Dermis microvascular lymphatic vessel endothelial cell (primary cell): ENCODE measurements at regions not wholly inside any gene's neighbourhood (a gene's known extent, or its start where the extent isn't known, plus 50 kb on each side); places are given as distances from the start of the nearest gene placed in this dataset.
"Not testable (repeated sequence)": the region's sequence is repeated elsewhere in the genome, so short reads cannot be mapped to it uniquely, and the experiment has no call there.

ENCODE experiments used
- DNase-seq, 2 donors: peaks; one replicate each; pipeline versions ENCODE4 v3.0.0 to v3.0.0-alpha.2; 2010; ENCODE audit warnings: low read depth in 2 of 2

- no peak for DNase-seq
Observed at GRCh38 chr15:81777546-81777945, 268.3 kb downstream of the MEX3B start.

GRCh38 chr15:81776976-81777375 lies 268.8 kb downstream of the MEX3B start:
- no peak for DNase-seq

- not testable (repeated sequence) for DNase-seq
Observed at GRCh38 chr15:81775779-81776178, 270.0 kb downstream of the MEX3B start.

DNA sequence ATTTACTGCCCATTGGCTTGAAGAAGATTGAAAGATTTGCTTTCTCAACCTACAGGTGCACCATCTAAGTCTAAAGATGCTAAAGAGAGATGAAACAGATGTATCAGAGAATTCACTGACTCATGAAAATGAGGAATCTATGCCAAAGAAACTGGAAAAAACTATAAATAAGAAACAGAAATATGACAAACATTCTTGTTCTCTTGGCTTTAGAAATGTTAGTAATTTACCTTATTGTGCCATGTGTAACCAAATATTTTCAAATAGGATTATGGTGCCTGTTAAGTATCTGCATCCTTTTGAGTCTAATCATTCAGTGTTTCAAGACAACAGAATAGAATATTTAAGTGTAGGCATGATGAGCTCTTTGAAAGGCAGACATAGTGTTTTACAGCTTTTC lies 271.5 kb downstream of the MEX3B start:
- no peak for DNase-seq

GRCh38 chr15:81768773-81769172 lies 277.0 kb downstream of the MEX3B start:
- no peak for DNase-seq

DNA sequence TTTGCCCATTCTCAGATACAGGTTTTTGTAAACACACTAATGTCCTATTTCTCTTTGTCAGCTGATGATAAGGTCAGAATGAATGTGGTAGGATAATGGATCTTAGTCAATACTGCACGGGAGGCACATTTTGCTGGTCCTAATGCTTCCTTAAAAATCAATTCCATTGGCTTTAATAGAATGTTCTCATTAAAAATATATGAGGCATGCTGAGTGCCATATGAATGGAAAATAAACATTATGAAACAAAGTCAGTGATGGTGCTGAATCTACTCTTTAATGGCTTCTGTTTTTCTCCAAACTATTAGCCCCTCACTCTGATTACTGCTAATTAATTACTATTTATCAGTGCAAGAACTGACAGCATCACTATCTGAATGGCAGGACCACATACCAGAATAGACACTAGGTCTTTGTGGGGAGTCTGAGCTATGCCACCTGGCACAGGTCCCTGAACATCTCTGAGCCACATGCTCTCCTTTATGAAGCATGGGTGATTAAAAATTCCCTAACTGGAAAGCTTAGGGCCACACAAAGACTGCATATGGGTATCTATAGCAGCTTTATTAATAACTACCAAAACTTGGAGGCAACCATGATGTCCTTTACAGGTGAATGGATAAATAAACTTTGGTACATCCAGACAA lies 278.9 kb downstream of the MEX3B start:
- DNase-seq, result no peak

- DNase-seq, result no peak
Observed at GRCh38 chr15:81765816-81766215, 280.0 kb downstream of the MEX3B start.

- no peak for DNase-seq
Observed at GRCh38 chr15:81763304-81763703, 282.5 kb downstream of the MEX3B start.

DNA sequence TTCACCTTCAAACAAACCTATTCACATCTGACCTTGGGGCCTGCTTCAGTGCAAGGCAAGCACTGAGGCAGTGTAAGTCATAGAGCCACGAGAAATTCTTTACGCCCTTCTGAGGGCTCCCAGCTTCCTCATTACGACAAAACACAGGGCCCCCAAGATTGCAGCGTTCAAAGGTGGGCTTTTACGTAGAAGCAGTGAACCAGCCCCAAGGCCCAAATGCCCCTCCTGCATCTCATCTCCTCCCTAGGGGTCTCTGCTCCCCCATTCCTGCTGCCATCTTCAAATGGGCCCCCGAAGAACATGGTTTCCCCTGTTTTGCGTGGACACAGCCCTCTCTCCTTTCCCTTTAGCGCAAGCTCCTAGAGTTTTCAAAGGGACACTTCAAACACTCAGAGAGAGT lies 285.1 kb downstream of the MEX3B start:
- DNase-seq, result no peak

DNA sequence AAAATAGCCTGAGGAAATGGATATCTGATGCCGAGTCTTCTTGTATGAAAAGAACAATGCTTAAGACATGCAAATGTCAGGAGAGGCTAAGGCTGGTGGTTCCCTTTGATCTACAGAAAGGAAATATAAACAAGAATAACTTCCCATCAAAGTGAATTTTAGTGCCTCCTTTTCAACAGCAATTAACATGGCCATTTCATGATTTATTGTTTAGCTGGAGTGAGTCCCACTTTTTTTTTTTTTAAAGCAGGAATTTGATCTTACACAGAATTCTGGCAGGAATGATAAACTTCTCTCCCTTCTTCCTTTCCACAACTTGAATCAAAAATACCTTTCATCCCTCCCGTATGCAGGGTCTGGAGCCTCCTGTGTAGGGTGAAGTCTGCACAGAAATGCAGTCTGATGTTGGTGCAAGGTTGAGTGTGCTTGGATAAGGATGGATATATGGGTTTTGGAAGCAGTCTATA lies 287.0 kb downstream of the MEX3B start:
- no peak for DNase-seq

- no peak for DNase-seq
Observed at GRCh38 chr15:81755626-81756025, 290.2 kb downstream of the MEX3B start.

DNA sequence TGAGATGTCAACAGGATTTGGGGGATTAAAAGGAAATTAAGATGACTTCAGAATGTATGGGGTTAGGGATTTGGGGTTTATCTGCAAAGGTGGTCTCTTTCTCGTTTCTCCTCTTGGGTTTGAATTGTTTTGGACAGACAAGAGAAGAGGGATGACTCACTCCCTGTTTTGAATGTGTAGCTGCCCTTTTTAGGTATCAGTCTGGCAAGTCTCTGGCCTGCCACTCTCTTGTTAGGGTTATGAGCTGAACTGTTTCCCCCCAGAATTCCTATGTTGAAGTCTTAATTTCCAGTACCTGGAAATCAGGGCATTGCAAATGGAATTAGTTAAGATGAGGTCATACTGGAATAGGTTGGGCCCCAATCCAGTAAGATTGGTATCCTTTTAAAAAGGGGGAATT lies 291.7 kb downstream of the MEX3B start:
- no peak for DNase-seq

DNA sequence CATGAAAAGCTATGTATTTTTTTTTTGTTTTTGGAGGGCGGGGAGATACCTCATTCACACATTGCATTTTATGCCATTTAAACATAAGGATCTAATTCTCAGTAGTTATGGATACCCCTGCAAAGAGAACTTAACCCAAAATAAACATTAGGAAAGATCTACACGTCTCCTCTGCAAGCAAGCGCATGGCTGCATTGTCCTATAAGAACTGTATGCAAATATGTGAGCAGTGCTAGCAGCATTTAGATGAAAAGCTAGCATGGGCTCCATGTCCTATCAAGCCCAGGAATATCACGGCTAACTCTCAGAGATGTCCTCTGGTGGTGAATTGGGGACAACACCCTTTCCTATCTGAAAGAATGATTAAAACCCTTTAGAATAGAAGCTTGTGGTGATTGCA lies 292.8 kb downstream of the MEX3B start:
- no peak for DNase-seq

DNA sequence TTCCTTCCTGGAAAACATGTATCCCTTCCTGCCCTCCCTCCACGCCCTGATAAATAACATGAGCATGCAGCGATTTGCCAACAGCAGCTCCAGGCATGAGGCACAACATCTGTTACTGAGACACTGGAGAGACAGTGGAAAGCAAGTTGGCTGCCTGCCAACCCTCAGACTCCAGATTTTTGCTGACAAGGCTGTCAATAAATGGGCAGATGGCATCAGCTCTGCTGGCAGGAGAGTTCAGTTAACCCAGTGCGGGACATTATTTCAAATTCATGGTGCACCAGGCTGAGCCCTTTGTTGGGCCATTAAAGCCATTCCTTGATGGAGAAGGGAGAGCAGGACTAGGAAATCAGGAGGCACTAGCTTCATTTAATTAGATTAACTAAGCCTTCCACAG lies 293.3 kb downstream of the MEX3B start:
- DNase-seq, result peak; percentile 5 to 31

GRCh38 chr15:81751816-81752545 lies 293.8 kb downstream of the MEX3B start:
- no peak for DNase-seq

GRCh38 chr15:81751256-81751655 lies 294.6 kb downstream of the MEX3B start:
- DNase-seq, result no peak

GRCh38 chr15:81749716-81750375 lies 296.0 kb downstream of the MEX3B start:
- no peak for DNase-seq

- DNase-seq, result no peak
Observed at GRCh38 chr15:81747482-81747881, 298.3 kb downstream of the MEX3B start.

DNA sequence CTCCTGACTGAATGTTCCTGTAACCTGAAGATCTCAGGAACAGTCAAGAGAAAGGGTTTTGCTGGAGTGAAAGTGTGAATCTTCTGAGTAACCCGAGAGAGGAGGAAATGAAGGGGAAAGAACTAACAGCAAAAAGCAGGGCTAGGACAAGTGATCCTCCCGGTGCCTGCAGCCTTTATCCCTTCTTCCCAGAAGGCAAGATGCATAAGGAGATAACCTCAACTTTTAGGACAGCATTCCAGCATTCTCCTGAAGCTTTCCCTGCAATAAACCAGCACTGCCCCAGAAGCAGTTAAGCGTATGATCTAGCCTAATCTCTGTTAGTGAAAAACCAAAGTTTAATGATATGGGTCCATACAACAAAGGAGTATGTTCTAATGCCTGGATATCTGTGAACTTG lies 298.8 kb downstream of the MEX3B start:
- DNase-seq, result no peak

GRCh38 chr15:81744364-81744763 lies 301.5 kb downstream of the MEX3B start:
- DNase-seq, result no peak

- DNase-seq, result no peak
Observed at GRCh38 chr15:81740416-81740815, 305.4 kb downstream of the MEX3B start.

- no peak for DNase-seq
Observed at GRCh38 chr15:81729340-81729739, 316.5 kb downstream of the MEX3B start.

GRCh38 chr15:81728726-81729125 lies 317.1 kb downstream of the MEX3B start:
- DNase-seq, result no peak
